ENCODE measurements at regions not wholly inside any gene's neighbourhood (a gene's known extent, or its start where the extent isn't known, plus 50 kb on each side); places are given as distances from the start of the nearest gene placed in this dataset.

DNA sequence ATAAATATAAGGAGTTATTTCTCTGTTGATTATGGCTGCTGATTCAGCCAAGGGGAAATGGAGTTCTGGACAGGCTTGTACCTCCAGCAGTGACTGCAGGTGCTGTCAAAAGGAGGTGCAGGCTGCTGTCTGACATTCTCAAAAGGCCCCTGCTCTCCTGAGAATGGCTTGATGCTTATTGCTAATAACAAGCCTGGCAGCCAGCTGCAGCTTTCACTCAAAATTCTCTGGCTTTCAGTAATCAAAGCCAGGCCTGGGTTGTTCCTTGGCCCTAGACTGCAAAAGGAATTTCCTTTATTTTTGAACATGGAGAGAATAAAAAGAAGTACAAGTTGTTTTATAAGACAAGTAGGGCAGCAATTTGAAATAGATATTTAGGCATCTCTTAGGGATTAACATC lies 575.9 kb downstream of the MID1IP1 start:
- no peak overlapping the region for H3K27ac Mint-ChIP-seq
- H3K27me3 Mint-ChIP-seq (ENCODE audit: insufficient read depth), result no peaks in the 10 kb centered on the region; the same call in 1 of the 2 replicates
- TF ChIP-seq CTCF (IDR thresholded peaks at IDR 0.05), result no peak
- no peaks in the 10 kb centered on the region for H3K9me3 Mint-ChIP-seq
- no peaks in the 10 kb centered on the region for H3K4me1 Mint-ChIP-seq (ENCODE audit: low read depth)
- no peak for DNase-seq
- no peak overlapping the region for H3K4me3 Mint-ChIP-seq
- H3K36me3 Mint-ChIP-seq (ENCODE audit: low read depth), result no peaks in the 10 kb centered on the region

DNA sequence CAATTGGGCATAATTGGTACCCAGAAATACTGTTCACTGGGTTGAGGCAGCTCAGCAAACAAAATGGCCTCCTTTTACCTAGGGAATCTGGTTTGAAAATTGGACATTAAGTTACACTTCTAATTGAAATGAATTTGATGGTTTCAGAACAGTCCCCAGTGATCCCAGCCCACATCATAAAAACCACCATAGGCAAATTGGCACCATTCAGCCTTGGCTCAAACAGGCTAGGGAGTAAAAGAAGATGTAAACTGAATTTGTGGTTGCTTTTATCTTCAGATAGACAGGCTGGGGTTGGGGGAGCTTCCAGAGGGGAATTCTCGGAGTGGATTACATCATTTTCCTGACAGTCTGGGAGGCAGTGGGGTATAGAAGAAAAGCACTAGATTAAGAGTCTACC lies 576.5 kb downstream of the MID1IP1 start:
- TF ChIP-seq CTCF (IDR thresholded peaks at IDR 0.05), result no peak
- Mint-ChIP-seq H3K36me3 (ENCODE audit: low read depth) (no peaks in the 10 kb centered on the region), H3K27ac (no peak overlapping the region), H3K4me1 (ENCODE audit: low read depth) (no peaks in the 10 kb centered on the region), H3K27me3 (ENCODE audit: insufficient read depth) (no peaks in the 10 kb centered on the region; the same call in 1 of the 2 replicates), H3K9me3 (no peaks in the 10 kb centered on the region), H3K4me3 (no peak overlapping the region)
- no peak for DNase-seq

DNA sequence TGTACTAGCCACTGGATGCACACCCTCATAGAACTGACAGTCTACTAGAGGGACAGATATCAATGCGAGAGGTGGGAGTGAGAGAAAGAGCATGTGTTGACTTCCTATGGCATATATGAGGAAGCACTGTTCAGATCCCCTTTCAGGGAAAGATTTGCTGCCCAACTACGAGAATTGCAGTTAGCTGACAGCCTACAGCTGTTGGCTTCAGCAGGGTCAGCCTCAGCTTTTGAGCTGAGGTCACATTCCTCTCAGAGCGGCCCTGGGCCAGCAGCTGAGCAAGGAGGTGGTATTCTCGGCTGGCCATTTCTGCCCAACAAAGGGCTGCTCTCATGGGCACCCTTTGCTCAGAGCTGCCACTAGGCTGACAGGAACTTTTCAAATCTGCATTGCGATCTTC lies 580.2 kb downstream of the MID1IP1 start:
- Mint-ChIP-seq H3K27ac (no peak overlapping the region), H3K9me3 (no peaks in the 10 kb centered on the region), H3K36me3 (ENCODE audit: low read depth) (no peaks in the 10 kb centered on the region), H3K27me3 (ENCODE audit: insufficient read depth) (peaks cover 4% of the 10 kb centered on the region; the same call in 1 of the 2 replicates), H3K4me3 (no peak overlapping the region), H3K4me1 (ENCODE audit: low read depth) (no peaks in the 10 kb centered on the region)
- TF ChIP-seq CTCF (IDR thresholded peaks at IDR 0.05), result no peak
- no peak for DNase-seq

DNA sequence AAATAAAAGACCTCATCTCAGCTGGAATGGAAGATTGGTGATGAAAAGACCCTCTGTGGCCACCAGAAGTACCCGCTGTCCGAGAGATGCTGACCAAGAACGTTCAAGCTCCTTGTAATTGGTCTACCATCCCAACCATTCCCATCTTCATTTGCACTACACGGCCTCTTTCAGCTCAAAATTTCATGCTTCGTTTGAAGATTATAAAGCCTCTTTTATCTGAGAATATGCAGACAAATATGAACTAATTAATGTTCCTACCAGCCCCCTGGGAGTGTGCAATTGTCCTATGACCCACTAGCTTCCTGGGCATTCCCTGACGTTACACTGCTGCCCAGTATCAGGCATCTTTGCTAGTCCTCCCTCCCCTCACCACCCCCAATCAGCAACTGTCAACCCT lies 583.7 kb downstream of the MID1IP1 start:
- no peak for DNase-seq
- peaks cover 6% of the 10 kb centered on the region; the same call in 1 of the 2 replicates for H3K27me3 Mint-ChIP-seq (ENCODE audit: insufficient read depth)
- H3K27ac Mint-ChIP-seq, result no peak overlapping the region
- H3K9me3 Mint-ChIP-seq, result no peaks in the 10 kb centered on the region
- no peak for TF ChIP-seq CTCF (IDR thresholded peaks at IDR 0.05)
- H3K4me3 Mint-ChIP-seq, result no peak overlapping the region
- H3K36me3 Mint-ChIP-seq (ENCODE audit: low read depth), result no peaks in the 10 kb centered on the region
- H3K4me1 Mint-ChIP-seq (ENCODE audit: low read depth), result no peaks in the 10 kb centered on the region

DNA sequence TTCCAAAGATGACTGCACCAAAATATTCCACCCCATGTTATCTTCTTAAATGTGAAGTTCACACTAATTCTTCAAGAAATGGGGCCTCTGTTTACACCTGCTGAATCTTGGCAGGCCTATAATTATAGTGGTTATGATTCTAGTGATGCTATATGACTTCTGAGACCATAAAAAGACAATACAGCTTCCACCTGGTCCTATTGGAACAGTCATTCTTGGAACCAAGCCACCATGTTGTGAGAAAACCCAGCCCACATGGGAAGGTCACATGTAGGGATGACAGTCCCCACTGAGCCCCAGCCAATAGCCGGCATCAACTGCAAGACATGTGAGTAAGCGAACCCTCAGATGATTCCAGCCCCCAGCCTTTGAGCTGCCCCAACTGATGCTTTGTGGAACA lies 587.5 kb downstream of the MID1IP1 start:
- no peak overlapping the region for H3K27ac Mint-ChIP-seq
- DNase-seq, result no peak
- H3K9me3 Mint-ChIP-seq, result no peaks in the 10 kb centered on the region
- peaks cover 6% of the 10 kb centered on the region; the same call in 1 of the 2 replicates for H3K27me3 Mint-ChIP-seq (ENCODE audit: insufficient read depth)
- H3K36me3 Mint-ChIP-seq (ENCODE audit: low read depth), result no peaks in the 10 kb centered on the region
- no peaks in the 10 kb centered on the region for H3K4me1 Mint-ChIP-seq (ENCODE audit: low read depth)
- no peak overlapping the region for H3K4me3 Mint-ChIP-seq
- TF ChIP-seq CTCF (IDR thresholded peaks at IDR 0.05), result no peak

Data from HFFc6 (cell line).